ENCODE measurements at regions not wholly inside any gene's neighbourhood (a gene's known extent, or its start where the extent isn't known, plus 50 kb on each side); places are given as distances from the start of the nearest gene placed in this dataset.

GRCh38 chr3:120838441-120839091 is 69.4 kb upstream of the STXBP5L start:
- no peak for DNase-seq

- no peak for DNase-seq
These were observed 68.9 kb upstream of the STXBP5L start for GRCh38 chr3:120839120-120839519.

GRCh38 chr3:120841264-120841663 is 66.7 kb upstream of the STXBP5L start:
- DNase-seq: no peak

GRCh38 chr3:120846073-120846472 is 61.9 kb upstream of the STXBP5L start:
- DNase-seq: no peak

GRCh38 chr3:120848503-120848902 is 59.5 kb upstream of the STXBP5L start:
- DNase-seq: no peak

GRCh38 chr3:120850381-120851295 is 57.4 kb upstream of the STXBP5L start:
- DNase-seq: no peak

GRCh38 chr3:120852412-120852811 is 55.6 kb upstream of the STXBP5L start:
- DNase-seq: no peak

- no peak for DNase-seq
These were observed 54.6 kb upstream of the STXBP5L start for GRCh38 chr3:120853416-120853815.

- DNase-seq: no peak
These were observed 53.0 kb upstream of the STXBP5L start for GRCh38 chr3:120854908-120855526.

GRCh38 chr3:120855665-120856437 is 52.2 kb upstream of the STXBP5L start:
- DNase-seq: peak; percentile 81
